SHP77 (cell line): ENCODE measurements at regions not wholly inside any gene's neighbourhood (a gene's known extent, or its start where the extent isn't known, plus 50 kb on each side); places are given as distances from the start of the nearest gene placed in this dataset.
A peak's percentile ranks its signal among the peaks of the same experiment; 100 is the strongest.

Source experiments
- DNase-seq, 2 experiments: peaks; one replicate each; lab custom pipeline; 2025; lab: John Stamatoyannopoulos, UW

GRCh38 chr12:125678589-125678993 is 613.4 kb downstream of the AACS start:
- no peak for DNase-seq

- DNase-seq: no peak
Measured at GRCh38 chr12:125683748-125684381, 618.6 kb downstream of the AACS start.

GRCh38 chr12:125684968-125685790 is 619.9 kb downstream of the AACS start:
- no peak for DNase-seq

DNA sequence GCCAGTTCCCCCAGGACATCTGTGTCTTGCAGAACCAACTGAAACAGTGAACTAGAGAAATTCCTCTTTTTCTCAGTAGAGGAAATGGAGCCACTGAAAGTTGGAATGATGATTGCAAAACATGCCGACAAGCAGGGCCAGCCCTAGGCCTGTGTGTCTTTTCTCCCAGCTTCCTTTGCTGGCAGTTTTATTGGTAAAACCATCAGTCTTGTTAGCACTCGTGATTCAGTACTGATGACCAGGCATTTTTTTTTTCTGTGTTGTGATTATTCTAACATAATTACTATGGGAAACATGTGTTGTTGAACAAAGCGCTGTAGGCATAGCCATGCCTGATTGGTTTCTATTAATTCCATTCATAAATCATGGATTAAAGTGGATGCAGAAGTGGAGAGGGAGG is 620.7 kb downstream of the AACS start:
- no peak for DNase-seq

- DNase-seq: no peak
Measured at GRCh38 chr12:125687403-125687802, 622.2 kb downstream of the AACS start.

DNA sequence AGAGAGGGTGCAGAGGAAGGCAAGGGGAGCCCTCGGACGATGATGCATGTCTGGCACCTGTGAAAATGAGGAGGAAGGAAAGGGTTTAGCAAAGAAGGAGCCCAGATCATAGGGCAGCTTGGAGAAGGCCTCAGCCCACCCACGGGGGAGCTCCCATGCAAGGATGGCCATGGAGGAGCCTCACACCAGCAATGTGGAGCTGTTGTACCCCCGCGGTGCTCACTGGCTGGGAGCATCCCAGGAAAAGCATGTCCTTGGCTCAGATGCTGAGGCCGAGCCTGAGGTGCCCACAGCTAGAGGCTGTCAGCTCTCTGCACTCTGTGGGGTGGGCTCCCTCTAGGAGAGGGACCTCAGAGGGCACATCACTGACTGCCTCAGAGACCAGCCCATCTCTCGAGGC is 622.6 kb downstream of the AACS start:
- no peak for DNase-seq

DNA sequence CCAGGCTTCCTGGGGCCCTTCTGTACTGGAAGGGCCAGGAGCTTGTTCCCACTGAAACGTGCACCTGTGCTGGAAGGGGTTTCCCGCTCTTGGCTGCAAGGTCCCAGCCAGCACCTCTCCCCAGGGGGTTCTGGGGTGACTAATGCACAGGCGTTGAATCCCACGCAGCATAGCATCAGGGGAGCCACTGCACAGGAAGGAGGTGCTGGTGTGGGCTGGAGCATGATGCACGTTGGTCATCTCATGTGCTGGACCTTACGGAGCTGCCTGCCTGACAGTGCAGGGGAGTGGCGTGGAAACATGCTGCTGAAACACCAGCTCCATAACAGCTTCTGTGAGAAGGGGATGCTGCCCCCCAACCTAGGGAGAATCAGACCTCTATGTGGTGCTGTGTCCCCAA is 623.0 kb downstream of the AACS start:
- DNase-seq: no peak

GRCh38 chr12:125688881-125689280 is 623.6 kb downstream of the AACS start:
- DNase-seq: no peak

DNA sequence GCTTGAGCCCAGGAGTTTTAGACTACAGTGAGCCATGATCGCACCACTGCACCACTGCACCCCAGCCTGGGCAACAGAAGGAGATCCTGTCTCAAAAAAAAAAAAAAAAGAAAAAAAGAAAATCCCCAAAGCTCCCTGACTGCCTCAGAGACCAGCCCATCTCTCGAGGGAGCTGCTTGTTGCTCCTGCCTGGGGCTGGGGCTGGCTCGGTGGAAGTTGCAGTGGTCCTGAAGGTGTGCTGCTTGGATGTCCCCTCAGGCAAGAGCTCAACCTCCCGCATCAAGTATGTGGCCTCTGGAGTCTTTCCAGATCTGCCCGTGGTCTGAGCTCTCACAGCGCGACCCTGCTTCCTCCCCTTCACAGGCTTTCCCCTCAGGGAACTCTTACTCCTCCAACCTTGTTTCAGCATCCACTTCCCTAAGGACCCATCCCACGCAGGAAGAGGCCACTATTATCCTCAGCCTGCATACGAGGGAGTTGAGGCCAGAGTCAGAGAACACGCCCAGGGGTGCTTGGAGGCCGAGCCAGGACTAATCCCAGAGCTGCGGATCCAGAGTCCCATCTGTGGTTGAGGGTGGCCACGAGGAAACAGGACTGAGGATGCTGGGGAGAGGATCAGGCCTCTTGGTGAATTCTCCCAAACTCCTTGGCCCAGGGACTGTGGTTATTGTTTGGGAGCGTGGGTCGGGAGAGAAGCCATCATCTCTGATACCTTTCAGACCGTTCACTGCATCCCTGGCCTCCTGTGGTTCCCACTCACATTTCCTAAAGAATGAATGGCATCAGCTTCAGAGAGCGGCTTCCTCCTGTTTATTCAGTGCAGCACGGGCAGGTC is 624.6 kb downstream of the AACS start:
- no peak for DNase-seq

DNA sequence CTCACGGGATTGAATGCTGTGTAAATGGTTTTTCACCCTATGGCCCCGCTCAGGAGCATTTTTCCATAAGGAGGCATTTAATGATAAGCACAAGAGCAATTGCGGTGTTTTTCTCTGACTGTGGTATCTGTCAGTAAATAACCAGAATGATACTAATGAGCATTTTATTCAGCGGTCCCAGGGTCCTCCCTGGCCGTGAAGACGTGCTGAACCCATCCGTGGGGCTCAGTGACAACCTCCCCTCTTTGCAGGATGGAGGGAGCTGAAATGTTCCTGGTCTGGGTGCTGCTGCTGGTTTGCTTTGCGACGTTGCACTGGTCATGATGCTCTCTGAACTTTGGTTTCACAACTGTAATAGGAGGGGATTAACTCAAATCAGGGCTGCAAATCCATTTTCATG is 625.6 kb downstream of the AACS start:
- DNase-seq: no peak

DNA sequence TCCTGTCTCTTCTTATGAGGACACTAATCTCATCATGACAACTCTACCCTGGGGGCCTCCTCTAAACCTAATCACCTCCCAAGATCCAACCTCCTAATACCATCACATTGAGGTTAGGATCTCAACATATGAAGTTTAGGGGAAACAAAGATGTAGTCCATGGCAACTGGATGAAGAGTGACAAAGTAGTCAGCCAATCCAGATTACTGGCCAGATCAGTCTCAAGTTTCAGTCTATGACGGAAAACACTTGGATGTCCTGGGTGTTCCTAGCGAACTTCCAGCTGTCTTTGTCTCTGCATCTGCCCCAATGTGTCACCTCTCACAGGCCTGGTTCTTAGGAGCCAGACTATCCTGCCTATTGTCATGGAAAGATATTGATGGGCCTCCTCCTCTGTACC is 630.8 kb downstream of the AACS start:
- no peak for DNase-seq

DNA sequence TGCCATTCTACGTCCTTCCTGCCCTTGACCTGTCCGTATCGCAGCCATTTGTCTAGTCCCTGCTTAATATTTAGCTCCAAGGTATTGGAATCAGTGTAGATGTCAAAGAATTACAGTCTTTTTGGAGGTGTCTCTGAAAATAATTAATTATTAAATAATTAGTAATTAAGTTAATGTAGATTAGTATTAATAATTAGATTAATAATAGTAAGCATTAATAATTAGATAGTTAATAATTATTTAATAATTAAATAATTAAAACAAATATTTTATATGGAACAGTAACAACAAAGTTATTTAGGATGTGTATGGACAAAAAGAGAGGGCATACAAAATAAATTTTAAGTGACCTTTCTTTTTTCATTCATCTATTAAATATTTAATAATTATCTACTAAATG is 639.6 kb downstream of the AACS start:
- DNase-seq: no peak

DNA sequence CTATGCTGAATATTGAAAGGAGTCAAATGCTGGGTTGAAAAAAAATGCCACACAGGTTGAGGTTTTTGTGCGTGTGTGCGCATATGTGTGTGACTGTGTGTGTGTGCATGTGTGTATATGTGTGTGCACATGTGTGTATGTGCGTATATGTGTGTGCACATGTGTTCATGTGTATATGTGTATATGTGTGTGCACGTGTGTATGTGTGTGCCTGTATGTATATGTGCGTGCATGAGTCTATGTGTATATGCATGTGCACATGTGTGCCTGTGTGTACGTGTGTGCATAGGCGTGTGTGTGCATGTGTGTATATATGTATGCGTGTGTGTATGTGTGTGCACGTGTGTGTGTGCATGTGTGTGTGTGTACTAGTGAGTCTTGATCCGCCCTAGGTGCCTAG is 655.7 kb downstream of the AACS start:
- DNase-seq: no peak

DNA sequence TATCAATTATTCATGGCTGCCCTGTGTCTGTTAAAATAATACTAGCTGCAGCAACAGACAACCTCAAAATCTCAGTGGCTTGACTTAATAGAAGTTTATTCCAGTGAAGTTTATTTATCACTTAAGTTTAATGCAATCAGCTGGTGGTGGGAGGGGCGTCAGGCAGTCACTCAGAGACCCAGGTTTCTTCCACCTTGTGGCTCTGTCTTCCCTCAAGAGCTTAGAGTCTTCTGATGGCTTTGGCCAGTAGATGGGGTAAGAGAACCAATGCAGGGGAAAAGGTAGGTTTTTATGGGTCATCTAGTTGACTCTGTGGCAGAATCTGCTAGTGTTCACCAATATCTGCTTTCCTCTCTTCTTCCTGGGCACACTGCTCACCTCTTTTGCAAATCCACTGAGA is 668.9 kb downstream of the AACS start:
- DNase-seq: no peak

DNA sequence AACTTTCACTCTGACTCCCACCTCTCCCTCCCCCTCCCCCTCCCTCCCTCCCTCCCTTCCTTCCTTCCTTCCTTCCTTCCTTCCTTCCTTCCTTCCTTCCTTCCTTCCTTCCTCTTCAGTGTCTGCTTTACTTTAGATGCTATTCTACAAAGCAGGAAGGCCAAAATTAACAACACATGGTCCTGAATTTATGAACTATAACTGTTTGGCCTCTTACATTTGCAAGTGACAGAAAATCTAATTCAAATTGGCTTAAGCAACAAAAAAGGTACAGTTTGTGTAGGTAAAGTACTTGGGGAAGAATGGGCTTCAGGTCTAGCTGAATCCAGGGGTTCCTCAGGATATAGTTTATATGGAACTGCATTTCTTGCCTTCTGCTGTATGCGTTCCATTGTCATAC is 673.0 kb downstream of the AACS start:
- DNase-seq: no peak

GRCh38 chr12:125742413-125742812 is 677.2 kb downstream of the AACS start:
- no peak for DNase-seq

- no peak for DNase-seq
Measured at GRCh38 chr12:125744201-125744600, 679.0 kb downstream of the AACS start.

DNA sequence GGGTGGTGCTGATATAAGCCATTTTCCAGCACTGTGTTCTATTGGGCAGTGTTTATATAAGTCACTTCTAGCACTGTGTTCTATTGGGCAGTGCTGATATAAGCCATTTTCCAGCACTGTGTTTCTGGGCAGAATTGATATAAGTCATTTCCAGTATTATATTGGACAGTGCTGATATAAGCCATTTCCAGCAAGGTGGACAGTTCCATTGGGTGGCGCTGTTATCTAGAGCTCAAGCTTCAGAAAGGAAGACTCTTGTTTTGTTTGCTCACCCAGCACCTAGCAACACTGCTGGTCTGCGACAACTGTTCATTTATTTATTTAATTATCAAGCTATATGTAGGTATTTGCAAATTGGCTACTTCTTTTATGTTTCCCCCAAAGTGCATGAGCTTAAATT is 690.3 kb downstream of the AACS start:
- peak in 1 of 2 experiments; percentile 26 for DNase-seq

DNA sequence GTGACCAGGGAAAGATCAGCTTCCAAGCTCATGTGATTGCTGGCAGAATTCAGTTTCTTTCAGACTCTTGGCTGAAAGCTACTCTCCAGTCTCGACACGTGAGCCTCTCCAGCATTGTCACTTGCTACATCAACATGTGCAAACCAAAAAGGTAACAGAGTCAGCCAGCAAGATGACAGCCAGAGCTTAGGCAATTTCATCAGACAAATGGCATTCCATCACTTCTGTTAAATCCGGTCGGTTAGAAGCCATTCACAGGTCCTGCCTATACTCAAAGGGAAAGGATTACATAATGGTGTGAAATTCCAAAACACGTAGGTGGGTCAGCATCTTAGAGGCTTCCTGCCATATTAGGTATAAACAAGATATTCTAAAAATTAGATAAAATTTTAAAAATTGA is 700.9 kb downstream of the AACS start:
- no peak for DNase-seq

DNA sequence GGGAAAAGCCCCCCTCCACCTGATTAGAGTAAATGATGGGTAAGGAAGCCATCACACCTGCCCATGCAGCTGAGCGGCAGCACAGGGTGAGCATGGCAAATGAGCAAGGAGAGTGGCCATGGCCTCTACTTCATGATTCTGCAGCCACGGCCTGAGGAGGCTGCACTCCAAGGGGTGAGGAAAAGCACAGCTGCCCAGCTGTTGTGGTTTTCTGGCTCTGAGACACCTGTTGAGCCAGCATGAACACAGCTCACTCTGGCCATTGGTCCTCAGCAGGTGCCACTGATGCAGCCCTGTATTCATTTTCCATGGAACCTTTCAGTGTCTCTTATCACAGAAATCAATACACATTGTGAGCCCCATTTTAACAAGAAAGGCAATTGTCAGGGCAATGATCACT is 707.2 kb downstream of the AACS start:
- DNase-seq: no peak

DNA sequence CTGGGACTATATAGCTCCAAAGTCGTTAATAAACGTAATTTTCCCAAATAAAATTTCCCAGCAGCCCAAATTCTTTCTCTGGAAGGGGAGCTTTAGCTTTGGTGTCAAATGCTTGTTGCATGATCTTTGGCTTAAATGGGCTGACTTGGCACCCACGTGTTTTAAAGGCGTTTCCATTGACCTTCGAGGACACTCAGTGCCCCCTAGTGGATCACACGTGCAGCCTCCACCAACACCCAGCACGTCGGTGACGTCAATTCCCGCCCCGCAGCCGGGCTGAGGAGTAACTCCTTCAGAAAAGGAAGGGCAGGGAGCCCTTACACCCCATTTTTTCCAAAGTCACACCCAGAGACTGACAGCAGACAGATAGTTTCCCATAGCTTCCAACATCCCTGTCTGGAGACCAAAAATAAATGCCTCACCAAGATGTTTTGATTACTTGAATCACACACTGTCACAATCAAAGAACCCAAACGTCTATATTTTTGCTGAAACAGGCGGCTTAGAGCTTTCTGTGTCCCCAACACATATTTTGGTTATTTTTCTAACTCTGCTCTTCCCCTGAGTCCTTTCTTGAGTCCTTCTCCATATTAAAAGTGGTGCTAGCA is 707.9 kb downstream of the AACS start:
- peak; percentile 34 to 76 for DNase-seq

DNA sequence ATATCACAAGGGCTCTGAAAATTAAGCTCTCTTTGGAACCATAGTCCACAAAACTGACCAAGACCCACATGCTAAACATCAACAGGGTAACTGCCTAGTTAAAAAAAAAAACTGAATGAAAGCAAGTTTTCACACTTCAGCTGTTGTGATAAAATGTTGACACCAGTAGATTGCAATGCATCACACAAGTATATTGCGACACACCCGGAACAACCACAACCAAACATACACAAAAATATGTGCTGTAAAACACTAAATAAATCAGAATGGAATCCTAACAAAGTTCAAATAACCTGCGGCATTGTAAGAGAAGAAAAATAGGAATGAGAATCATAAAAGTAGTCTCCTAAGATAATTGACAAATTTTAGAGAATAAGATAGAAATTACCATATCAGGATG is 710.3 kb downstream of the AACS start:
- no peak for DNase-seq
